Stimulated activated naive CD4-positive, alpha-beta T cell treated with Interleukin-2 at 50 U/mL for 16 hours (primary cell): ENCODE measurements at regions not wholly inside any gene's neighbourhood (a gene's known extent, or its start where the extent isn't known, plus 50 kb on each side); places are given as distances from the start of the nearest gene placed in this dataset.
"Not testable (repeated sequence)": the region's sequence is repeated elsewhere in the genome, so short reads cannot be mapped to it uniquely, and the experiment has no call there.

ENCODE experiments used
- DNase-seq: peaks from one replicate; lab custom pipeline; 2025; lab: John Stamatoyannopoulos, UW

GRCh38 chr4:12932203-12932788, 551.8 kb downstream of the RAB28 start:
- DNase-seq: no peak

- no peak for DNase-seq
Observed at GRCh38 chr4:12929784-12930183, 554.4 kb downstream of the RAB28 start.

GRCh38 chr4:12928751-12929150, 555.4 kb downstream of the RAB28 start:
- no peak for DNase-seq

GRCh38 chr4:12926189-12927066, 557.7 kb downstream of the RAB28 start:
- DNase-seq: no peak

- no peak for DNase-seq
Observed at GRCh38 chr4:12924728-12925320, 559.3 kb downstream of the RAB28 start.

GRCh38 chr4:12924253-12924652, 559.9 kb downstream of the RAB28 start:
- no peak for DNase-seq

GRCh38 chr4:12912896-12913418, 571.2 kb downstream of the RAB28 start:
- no peak for DNase-seq

GRCh38 chr4:12911750-12912358, 572.3 kb downstream of the RAB28 start:
- DNase-seq: no peak

GRCh38 chr4:12903640-12904039, 580.5 kb downstream of the RAB28 start:
- DNase-seq: not testable (repeated sequence)

- DNase-seq: no peak
Observed at GRCh38 chr4:12902735-12903134, 581.4 kb downstream of the RAB28 start.

- no peak for DNase-seq
Observed at GRCh38 chr4:12897954-12898353, 586.2 kb downstream of the RAB28 start.

GRCh38 chr4:12894062-12894461, 590.1 kb downstream of the RAB28 start:
- no peak for DNase-seq

- no peak for DNase-seq
Observed at GRCh38 chr4:12889054-12889453, 595.1 kb downstream of the RAB28 start.

GRCh38 chr4:12884846-12885796, 599.0 kb downstream of the RAB28 start:
- DNase-seq: no peak

GRCh38 chr4:12881945-12882584, 602.1 kb downstream of the RAB28 start:
- DNase-seq: no peak

- no peak for DNase-seq
Observed at GRCh38 chr4:12880844-12881243, 603.3 kb downstream of the RAB28 start.

- DNase-seq: no peak
Observed at GRCh38 chr4:12879496-12879895, 604.6 kb downstream of the RAB28 start.

GRCh38 chr4:12875640-12876243, 608.4 kb downstream of the RAB28 start:
- no peak for DNase-seq

GRCh38 chr4:12873351-12873750, 610.8 kb downstream of the RAB28 start:
- DNase-seq: no peak

- DNase-seq: no peak
Observed at GRCh38 chr4:12861422-12861821, 622.7 kb downstream of the RAB28 start.
